HCT116 (cell line): ENCODE measurements at regions not wholly inside any gene's neighbourhood (a gene's known extent, or its start where the extent isn't known, plus 50 kb on each side); places are given as distances from the start of the nearest gene placed in this dataset.

ENCODE experiments used
- ATAC-seq: fragments of 200-7000 bp; cut with Tn5 transposase; 2 replicates; pipeline ENCODE4 v1.9.1; 2020; ENCODE audit warnings: mild to moderate bottlenecking, moderate library complexity
- BruUV-seq: library from RNA; stranded (reverse); fragments of 400-500 nt; replicated peaks from 2 replicates; lab custom pipeline; 2021; lab: Mats Ljungman, UMichigan
- CTCF ChIA-PET: fragments of 300-600 bp; sonication (Branson Sonifier 250); formaldehyde crosslinking; loops from one replicate; lab custom pipeline; 2021; ENCODE audit warnings: antibody characterized with exemption; lab: Charles Lee
- POLR2A ChIA-PET: fragments of 300-600, 350-600 bp; sonication (Branson Sonifier 250); formaldehyde crosslinking; loops from one replicate; lab custom pipeline; 2021; ENCODE audit warnings: antibody characterized with exemption; lab: Charles Lee
- RAD21 ChIA-PET, 2 experiments: fragments of 300-600 bp; sonication (Branson Sonifier 250); formaldehyde crosslinking; loops; one replicate each; lab custom pipeline; 2023; ENCODE audit warnings: low total read pairs in 2 of 2; ENCODE audit not compliant: uncharacterized antibody in 2 of 2, unreplicated experiment in 2 of 2, low non-redundant PET in 1 of 2; lab: Charles Lee
- DNase-seq: peaks from one replicate; pipeline ENCODE4 v3.0.0-alpha.2; 2010; ENCODE audit warnings: low read depth, low spot score
- H2AFZ ChIP-seq: fragments of 200-600 bp; shearing (Covaris generic), sonication (generic); 2 replicates; pipeline ENCODE4 v1.6.1; 2017; ENCODE audit warnings: low read depth, mixed run types, mixed read lengths, antibody characterized with exemption, low read length; ENCODE audit not compliant: poor library complexity, severe bottlenecking
- H3K27ac ChIP-seq: 2 replicates; pipeline ENCODE4 v1.5.1; 2012; ENCODE audit warnings: low read depth, low read length
- H3K27me3 ChIP-seq: fragments of 200-600 bp; sonication (generic); 2 replicates; pipeline ENCODE4 v1.6.1; 2016; ENCODE audit warnings: mixed run types, low read length, mixed read lengths; ENCODE audit not compliant: insufficient read depth
- H3K36me3 ChIP-seq, 2 experiments: fragments of 200-500 bp in 1 of 2; fragments of 200-600 bp in 1 of 2; sonication (Bioruptor generic) in 1 of 2; sonication (generic) in 1 of 2; 2 replicates each; pipeline versions ENCODE4 v1.5.1 to v1.6.1; 2014 to 2016; ENCODE audit warnings: low read length in 2 of 2, inconsistent platforms in 1 of 2, mixed read lengths in 1 of 2, mixed run types in 1 of 2; ENCODE audit not compliant: insufficient read depth in 2 of 2, control insufficient read depth in 1 of 2
- H3K4me1 ChIP-seq, 2 experiments: fragments of 200-600 bp in 1 of 2; sonication (generic) in 1 of 2; 2 replicates each; pipeline versions ENCODE4 v1.5.1 to v1.6.1; 2012 to 2017; ENCODE audit warnings: low read length in 2 of 2, inconsistent platforms in 1 of 2, mild to moderate bottlenecking in 1 of 2, mixed read lengths in 1 of 2, mixed run types in 1 of 2, moderate library complexity in 1 of 2; ENCODE audit not compliant: insufficient read depth in 2 of 2, control insufficient read depth in 1 of 2
- H3K4me2 ChIP-seq: fragments of 200-600 bp; sonication (generic); 2 replicates; pipeline ENCODE4 v1.6.1; 2017; ENCODE audit warnings: mixed run types, low read length, mixed read lengths
- H3K4me3 ChIP-seq, 2 experiments: fragments of 200-600 bp in 1 of 2; sonication (generic) in 1 of 2; replicated peaks in 1 of 2; 2 replicates each; pipeline ENCODE4 v1.5.1; 2011 to 2016; ENCODE audit warnings: low read length in 2 of 2, control low read depth in 1 of 2, low read depth in 1 of 2, mild to moderate bottlenecking in 1 of 2, mixed read lengths in 1 of 2, mixed run types in 1 of 2
- H3K79me2 ChIP-seq: fragments of 200-600 bp; sonication (generic); 2 replicates; pipeline ENCODE4 v1.6.1; 2017; ENCODE audit warnings: mild to moderate bottlenecking, mixed run types, low read length, moderate library complexity, mixed read lengths; ENCODE audit not compliant: insufficient read depth
- H3K9ac ChIP-seq: fragments of 200-600 bp; sonication (generic); 2 replicates; pipeline ENCODE4 v1.6.1; 2016; ENCODE audit warnings: low read length, mixed read lengths
- H3K9me2 ChIP-seq: fragments of 200-600 bp; sonication (generic), shearing (Covaris generic); 2 replicates; pipeline ENCODE4 v1.6.1; 2017; ENCODE audit warnings: mixed run types, mild to moderate bottlenecking, moderate library complexity; ENCODE audit not compliant: insufficient read depth
- H3K9me3 ChIP-seq, 2 experiments: fragments of 200-500 bp in 1 of 2; fragments of 200-600 bp in 1 of 2; sonication (Bioruptor generic) in 1 of 2; sonication (generic) in 1 of 2; 2 replicates each; pipeline ENCODE4 v1.6.1; 2014 to 2017; ENCODE audit warnings: low read length in 2 of 2, mixed read lengths in 2 of 2, inconsistent platforms in 1 of 2, low read depth in 1 of 2, mild to moderate bottlenecking in 1 of 2, mixed run types in 1 of 2, moderate library complexity in 1 of 2; ENCODE audit not compliant: control insufficient read depth in 1 of 2, insufficient read depth in 1 of 2
- H4K20me1 ChIP-seq: fragments of 200-600 bp; sonication (generic), shearing (Covaris generic); 2 replicates; pipeline ENCODE4 v1.6.1; 2017; ENCODE audit warnings: mixed run types, mild to moderate bottlenecking, moderate library complexity; ENCODE audit not compliant: insufficient read depth
- CBX3 ChIP-seq: IDR thresholded peaks from 2 replicates; pipeline ENCODE4 v1.6.1; 2012; ENCODE audit warnings: low read depth
- CEBPB ChIP-seq: IDR thresholded peaks from 2 replicates; pipeline ENCODE4 v1.6.1; 2012; ENCODE audit warnings: low read depth
- EGR1 ChIP-seq: IDR thresholded peaks from 2 replicates; pipeline ENCODE4 v1.6.1; 2012; ENCODE audit warnings: low read depth
- EZH2 ChIP-seq: fragments of 200-600 bp; sonication (generic); IDR thresholded peaks from 2 replicates; pipeline ENCODE4 v1.6.1; 2017; ENCODE audit warnings: antibody characterized with exemption, mixed run types
- EZH2phosphoT487 ChIP-seq: fragments of 200-600 bp; IDR thresholded peaks from 2 replicates; pipeline ENCODE4 v1.6.1; 2018; ENCODE audit warnings: antibody characterized with exemption, borderline replicate concordance
- MAX ChIP-seq: IDR thresholded peaks from 2 replicates; pipeline ENCODE4 v1.6.1; 2012
- SIN3A ChIP-seq: IDR thresholded peaks from 2 replicates; pipeline ENCODE4 v1.6.1; 2012; ENCODE audit warnings: low read depth
- ZFX ChIP-seq: fragments of 450-650 bp; IDR thresholded peaks from 2 replicates; pipeline ENCODE4 v1.6.1; 2017
- ZNF274 ChIP-seq: fragments of 200-500 bp; sonication (Bioruptor generic); IDR thresholded peaks from 2 replicates; pipeline ENCODE4 v1.6.1; 2014; ENCODE audit warnings: mild to moderate bottlenecking, low read depth, low read length, inconsistent platforms
- intact Hi-C: fragments of 100-400 bp; cut with micrococcal nuclease; formaldehyde crosslinking; loops from 2 replicates; pipeline ENCODE4 v1.10.0; 2022
- TF ChIP-seq, protein P1 (sequence below): IDR thresholded peaks from 2 replicates; pipeline ENCODE4 v1.6.1; 2012; ENCODE audit warnings: low read depth
- TF ChIP-seq, protein P2 (sequence below), 3 experiments: fragments of 200-600 bp in 1 of 3; sonication (generic) in 1 of 3; IDR thresholded peaks in 2 of 3; conservative IDR thresholded peaks in 1 of 3; 2 replicates each; pipeline ENCODE4 v1.5.1; 2012 to 2017; ENCODE audit warnings: low read depth in 2 of 3, low read length in 2 of 3, antibody characterized with exemption in 1 of 3, borderline replicate concordance in 1 of 3, control low read depth in 1 of 3, mild to moderate bottlenecking in 1 of 3, mixed read lengths in 1 of 3, mixed run types in 1 of 3, moderate library complexity in 1 of 3; ENCODE audit not compliant: insufficient read depth in 1 of 3
- TF ChIP-seq, protein P3 (sequence below): IDR thresholded peaks from 2 replicates; pipeline ENCODE4 v1.6.1; 2012
- TF ChIP-seq, protein P4 (sequence below): IDR thresholded peaks from 2 replicates; pipeline ENCODE4 v1.6.1; 2011; ENCODE audit warnings: mild to moderate bottlenecking, low read length, moderate library complexity; ENCODE audit not compliant: insufficient replicate concordance; ENCODE audit errors: extremely low read depth

DNA sequence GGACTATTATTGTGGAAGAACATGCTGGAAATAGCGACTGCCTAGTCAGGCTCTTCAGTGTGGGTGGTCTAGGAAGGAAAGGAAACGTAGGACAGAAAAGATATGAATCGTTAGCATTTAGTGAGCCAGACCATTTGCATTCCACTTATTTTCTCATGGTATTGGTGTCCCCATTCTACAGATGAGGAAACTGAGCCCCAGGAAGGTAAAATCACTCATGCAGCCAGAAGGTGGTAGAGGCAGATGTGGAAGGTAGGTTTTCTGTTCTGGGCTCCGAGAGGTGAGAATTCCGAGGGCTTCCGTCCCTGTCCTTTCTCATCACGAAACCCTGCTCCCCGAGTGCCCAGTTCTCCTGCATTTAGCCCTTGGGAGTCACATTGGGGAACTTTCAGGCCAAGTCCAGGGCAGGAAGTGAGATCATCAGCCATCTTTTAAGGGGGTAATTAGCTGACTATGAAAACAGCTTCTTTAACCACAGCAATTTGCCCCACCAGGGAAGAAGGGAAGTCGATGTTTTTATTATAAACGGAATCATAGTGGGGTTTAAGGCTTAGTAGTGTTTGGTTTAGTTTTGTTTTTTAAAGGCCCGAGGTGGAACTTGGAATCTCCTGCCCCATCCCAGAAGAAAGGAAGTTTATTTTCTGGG is 110.7 kb upstream of the IRX3 start:
- H4K20me1 ChIP-seq: no peaks in the 10 kb centered on the region
- ATAC-seq (no peak), DNase-seq (no peak)
- POLR2A ChIA-PET: no interaction called here
- H3K9me2 ChIP-seq: no peaks in the 10 kb centered on the region
- H2AFZ ChIP-seq: no peak overlapping the region
- H3K79me2 ChIP-seq: no peaks in the 10 kb centered on the region
- RAD21 ChIA-PET: no interaction called here
- intact Hi-C loops: no loop called here
- no peak for TF ChIP-seq CBX3
- TF ChIP-seq SIN3A: no peak
- TF ChIP-seq, protein P1, sequence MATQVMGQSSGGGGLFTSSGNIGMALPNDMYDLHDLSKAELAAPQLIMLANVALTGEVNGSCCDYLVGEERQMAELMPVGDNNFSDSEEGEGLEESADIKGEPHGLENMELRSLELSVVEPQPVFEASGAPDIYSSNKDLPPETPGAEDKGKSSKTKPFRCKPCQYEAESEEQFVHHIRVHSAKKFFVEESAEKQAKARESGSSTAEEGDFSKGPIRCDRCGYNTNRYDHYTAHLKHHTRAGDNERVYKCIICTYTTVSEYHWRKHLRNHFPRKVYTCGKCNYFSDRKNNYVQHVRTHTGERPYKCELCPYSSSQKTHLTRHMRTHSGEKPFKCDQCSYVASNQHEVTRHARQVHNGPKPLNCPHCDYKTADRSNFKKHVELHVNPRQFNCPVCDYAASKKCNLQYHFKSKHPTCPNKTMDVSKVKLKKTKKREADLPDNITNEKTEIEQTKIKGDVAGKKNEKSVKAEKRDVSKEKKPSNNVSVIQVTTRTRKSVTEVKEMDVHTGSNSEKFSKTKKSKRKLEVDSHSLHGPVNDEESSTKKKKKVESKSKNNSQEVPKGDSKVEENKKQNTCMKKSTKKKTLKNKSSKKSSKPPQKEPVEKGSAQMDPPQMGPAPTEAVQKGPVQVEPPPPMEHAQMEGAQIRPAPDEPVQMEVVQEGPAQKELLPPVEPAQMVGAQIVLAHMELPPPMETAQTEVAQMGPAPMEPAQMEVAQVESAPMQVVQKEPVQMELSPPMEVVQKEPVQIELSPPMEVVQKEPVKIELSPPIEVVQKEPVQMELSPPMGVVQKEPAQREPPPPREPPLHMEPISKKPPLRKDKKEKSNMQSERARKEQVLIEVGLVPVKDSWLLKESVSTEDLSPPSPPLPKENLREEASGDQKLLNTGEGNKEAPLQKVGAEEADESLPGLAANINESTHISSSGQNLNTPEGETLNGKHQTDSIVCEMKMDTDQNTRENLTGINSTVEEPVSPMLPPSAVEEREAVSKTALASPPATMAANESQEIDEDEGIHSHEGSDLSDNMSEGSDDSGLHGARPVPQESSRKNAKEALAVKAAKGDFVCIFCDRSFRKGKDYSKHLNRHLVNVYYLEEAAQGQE: no peak
- no peak for TF ChIP-seq EZH2phosphoT487
- TF ChIP-seq, protein P2, sequence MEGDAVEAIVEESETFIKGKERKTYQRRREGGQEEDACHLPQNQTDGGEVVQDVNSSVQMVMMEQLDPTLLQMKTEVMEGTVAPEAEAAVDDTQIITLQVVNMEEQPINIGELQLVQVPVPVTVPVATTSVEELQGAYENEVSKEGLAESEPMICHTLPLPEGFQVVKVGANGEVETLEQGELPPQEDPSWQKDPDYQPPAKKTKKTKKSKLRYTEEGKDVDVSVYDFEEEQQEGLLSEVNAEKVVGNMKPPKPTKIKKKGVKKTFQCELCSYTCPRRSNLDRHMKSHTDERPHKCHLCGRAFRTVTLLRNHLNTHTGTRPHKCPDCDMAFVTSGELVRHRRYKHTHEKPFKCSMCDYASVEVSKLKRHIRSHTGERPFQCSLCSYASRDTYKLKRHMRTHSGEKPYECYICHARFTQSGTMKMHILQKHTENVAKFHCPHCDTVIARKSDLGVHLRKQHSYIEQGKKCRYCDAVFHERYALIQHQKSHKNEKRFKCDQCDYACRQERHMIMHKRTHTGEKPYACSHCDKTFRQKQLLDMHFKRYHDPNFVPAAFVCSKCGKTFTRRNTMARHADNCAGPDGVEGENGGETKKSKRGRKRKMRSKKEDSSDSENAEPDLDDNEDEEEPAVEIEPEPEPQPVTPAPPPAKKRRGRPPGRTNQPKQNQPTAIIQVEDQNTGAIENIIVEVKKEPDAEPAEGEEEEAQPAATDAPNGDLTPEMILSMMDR (IDR thresholded peaks at IDR 0.05 in 2 of 3, conservative IDR thresholded peaks at IDR 0.05 in 1 of 3; ENCODE audit: borderline replicate concordance in 1 of 3, insufficient read depth in 1 of 3, low read depth in 2 of 3, low read length in 2 of 3): no peak
- TF ChIP-seq MAX: no peak
- no peak for TF ChIP-seq EZH2
- no peak for TF ChIP-seq CEBPB
- TF ChIP-seq ZFX: no peak
- TF ChIP-seq, protein P3, sequence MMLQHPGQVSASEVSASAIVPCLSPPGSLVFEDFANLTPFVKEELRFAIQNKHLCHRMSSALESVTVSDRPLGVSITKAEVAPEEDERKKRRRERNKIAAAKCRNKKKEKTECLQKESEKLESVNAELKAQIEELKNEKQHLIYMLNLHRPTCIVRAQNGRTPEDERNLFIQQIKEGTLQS: no peak
- TF ChIP-seq EGR1: no peak
- TF ChIP-seq, protein P4, sequence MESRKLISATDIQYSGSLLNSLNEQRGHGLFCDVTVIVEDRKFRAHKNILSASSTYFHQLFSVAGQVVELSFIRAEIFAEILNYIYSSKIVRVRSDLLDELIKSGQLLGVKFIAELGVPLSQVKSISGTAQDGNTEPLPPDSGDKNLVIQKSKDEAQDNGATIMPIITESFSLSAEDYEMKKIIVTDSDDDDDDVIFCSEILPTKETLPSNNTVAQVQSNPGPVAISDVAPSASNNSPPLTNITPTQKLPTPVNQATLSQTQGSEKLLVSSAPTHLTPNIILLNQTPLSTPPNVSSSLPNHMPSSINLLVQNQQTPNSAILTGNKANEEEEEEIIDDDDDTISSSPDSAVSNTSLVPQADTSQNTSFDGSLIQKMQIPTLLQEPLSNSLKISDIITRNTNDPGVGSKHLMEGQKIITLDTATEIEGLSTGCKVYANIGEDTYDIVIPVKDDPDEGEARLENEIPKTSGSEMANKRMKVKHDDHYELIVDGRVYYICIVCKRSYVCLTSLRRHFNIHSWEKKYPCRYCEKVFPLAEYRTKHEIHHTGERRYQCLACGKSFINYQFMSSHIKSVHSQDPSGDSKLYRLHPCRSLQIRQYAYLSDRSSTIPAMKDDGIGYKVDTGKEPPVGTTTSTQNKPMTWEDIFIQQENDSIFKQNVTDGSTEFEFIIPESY: no peak
- TF ChIP-seq ZNF274: no peak
- no peaks in the 10 kb centered on the region for H3K9me3 ChIP-seq
- H3K9ac ChIP-seq: no peak overlapping the region
- CTCF ChIA-PET: no interaction called here
- H3K4me3 ChIP-seq: no peak overlapping the region
- no peak overlapping the region for H3K4me2 ChIP-seq
- H3K27ac ChIP-seq: no peak overlapping the region
- peaks cover 4% of the 10 kb centered on the region; the same call in 1 of the 2 replicates for H3K27me3 ChIP-seq
- H3K36me3 ChIP-seq: no peaks in the 10 kb centered on the region
- H3K4me1 ChIP-seq: no peaks in the 10 kb centered on the region
- BruUV-seq: no TSS peak
